Breast epithelium (tissue), 4 donors: ENCODE measurements at regions not wholly inside any gene's neighbourhood (a gene's known extent, or its start where the extent isn't known, plus 50 kb on each side); places are given as distances from the start of the nearest gene placed in this dataset.

Experiments
- DNase-seq, 2 donors: peaks; one replicate each; pipeline ENCODE4 v3.0.0-alpha.2; 2019; ENCODE audit warnings: low spot score in 2 of 2
- H3K27ac ChIP-seq, 2 donors: fragments of 200-600 bp; sonication (generic) in 1 of 2; one replicate each; pipeline ENCODE4 v1.5.1; 2016 to 2019; ENCODE audit warnings: mild to moderate bottlenecking in 1 of 2
- H3K27me3 ChIP-seq, 2 donors: fragments of 200-600 bp; sonication (generic) in 1 of 2; one replicate each; pipeline versions ENCODE4 v1.5.1 to v1.6.0; 2017 to 2019; ENCODE audit warnings: control low read depth in 1 of 2, mild to moderate bottlenecking in 1 of 2
- H3K36me3 ChIP-seq: fragments of 200-600 bp; one replicate; pipeline ENCODE4 v1.5.1; 2019
- H3K4me1 ChIP-seq, 2 donors: fragments of 200-600 bp; sonication (generic); one replicate each; pipeline ENCODE4 v1.5.1; 2016 to 2019; ENCODE audit warnings: control low read depth in 1 of 2
- H3K4me3 ChIP-seq, 3 donors: fragments of 200-600 bp; sonication (generic); 1 replicate in 2 of 3; 2 replicates in 1 of 3; pipeline ENCODE4 v1.5.1; 2016 to 2019; ENCODE audit warnings: mild to moderate bottlenecking in 3 of 3, moderate library complexity in 2 of 3
- H3K9me3 ChIP-seq, 2 donors: fragments of 200-600 bp; sonication (generic) in 1 of 2; one replicate each; pipeline ENCODE4 v1.5.1; 2016 to 2019; ENCODE audit warnings: control low read depth in 1 of 2
- CTCF ChIP-seq, 3 donors: fragments of 450-650 bp; IDR thresholded peaks; one replicate each; pipeline ENCODE4 v1.5.1; 2016 to 2017; ENCODE audit warnings: antibody characterized with exemption in 3 of 3, mild to moderate bottlenecking in 3 of 3, moderate library complexity in 3 of 3
- POLR2A ChIP-seq: fragments of 450-650 bp; IDR thresholded peaks from one replicate; pipeline ENCODE4 v1.6.1; 2016; ENCODE audit warnings: antibody characterized with exemption, mild to moderate bottlenecking, moderate library complexity
- POLR2AphosphoS5 ChIP-seq, 3 donors: sonication (generic); formaldehyde crosslinking; IDR thresholded peaks; one replicate each; pipeline ENCODE4 v1.6.1; 2017; ENCODE audit warnings: antibody characterized with exemption in 3 of 3
- intact Hi-C: fragments of 100-400 bp; cut with DNase I; formaldehyde crosslinking; loops from one replicate; pipeline ENCODE4 v1.15.1; 2023; ENCODE audit warnings: low total_unique reads

- TF ChIP-seq POLR2AphosphoS5 (IDR thresholded peaks at IDR 0.05) (no peak), POLR2A (no peak)
- no peak for DNase-seq
- Histone ChIP-seq H3K27me3 (no peaks in the 10 kb centered on the region), H3K36me3 (no peaks in the 10 kb centered on the region), H3K27ac (no peak overlapping the region), H3K4me1 (no peaks in the 10 kb centered on the region), H3K9me3 (no peaks in the 10 kb centered on the region), H3K4me3 (no peak overlapping the region)
- intact Hi-C loops = no loop called here
Observed at GRCh38 chr19:31421856-31422255, 72.6 kb upstream of the TSHZ3 start.

GRCh38 chr19:31423896-31424295 lies 74.7 kb upstream of the TSHZ3 start:
- Histone ChIP-seq H3K4me3 (no peak overlapping the region), H3K9me3 (no peaks in the 10 kb centered on the region), H3K27me3 (no peaks in the 10 kb centered on the region), H3K27ac (no peak overlapping the region), H3K4me1 (no peaks in the 10 kb centered on the region), H3K36me3 (no peaks in the 10 kb centered on the region)
- TF ChIP-seq CTCF (IDR thresholded peaks at IDR 0.05) (no peak), POLR2AphosphoS5 (IDR thresholded peaks at IDR 0.05) (no peak), POLR2A (no peak)
- DNase-seq = no peak
- intact Hi-C loops = no loop called here

GRCh38 chr19:31424861-31425620 lies 75.8 kb upstream of the TSHZ3 start:
- Histone ChIP-seq H3K27me3 (no peaks in the 10 kb centered on the region), H3K4me1 (no peaks in the 10 kb centered on the region), H3K36me3 (no peaks in the 10 kb centered on the region), H3K27ac (no peak overlapping the region), H3K4me3 (no peak overlapping the region), H3K9me3 (no peaks in the 10 kb centered on the region)
- TF ChIP-seq CTCF (IDR thresholded peaks at IDR 0.05) = no peak
- no peak for TF ChIP-seq POLR2AphosphoS5 (IDR thresholded peaks at IDR 0.05)
- TF ChIP-seq POLR2A = no peak
- intact Hi-C loops = no loop called here
- no peak for DNase-seq

GRCh38 chr19:31427857-31428256 lies 78.6 kb upstream of the TSHZ3 start:
- intact Hi-C loops = no loop called here
- no peaks in the 10 kb centered on the region for H3K36me3 ChIP-seq
- H3K4me1 ChIP-seq = no peaks in the 10 kb centered on the region
- no peak overlapping the region for H3K27ac ChIP-seq
- no peaks in the 10 kb centered on the region for H3K9me3 ChIP-seq
- no peak for DNase-seq
- no peak for TF ChIP-seq POLR2AphosphoS5 (IDR thresholded peaks at IDR 0.05)
- no peak for TF ChIP-seq CTCF (IDR thresholded peaks at IDR 0.05)
- TF ChIP-seq POLR2A = no peak
- no peak overlapping the region for H3K4me3 ChIP-seq
- peaks cover 0 to 8% of the 10 kb centered on the region in 2 donors for H3K27me3 ChIP-seq

GRCh38 chr19:31430381-31430780 lies 81.1 kb upstream of the TSHZ3 start:
- no peak overlapping the region for H3K27ac ChIP-seq
- peaks cover 0 to 8% of the 10 kb centered on the region in 2 donors for H3K27me3 ChIP-seq
- intact Hi-C loops = no loop called here
- peaks cover 0 to 6% of the 10 kb centered on the region in 2 donors for H3K9me3 ChIP-seq
- H3K36me3 ChIP-seq = no peaks in the 10 kb centered on the region
- H3K4me3 ChIP-seq = no peak overlapping the region
- H3K4me1 ChIP-seq = no peaks in the 10 kb centered on the region
- TF ChIP-seq POLR2AphosphoS5 (IDR thresholded peaks at IDR 0.05) (no peak), POLR2A (no peak), CTCF (IDR thresholded peaks at IDR 0.05) (no peak)
- no peak for DNase-seq
